SJCRH30 (cell line): ENCODE measurements at regions not wholly inside any gene's neighbourhood (a gene's known extent, or its start where the extent isn't known, plus 50 kb on each side); places are given as distances from the start of the nearest gene placed in this dataset.

Experiments
- DNase-seq, 2 experiments: peaks; one replicate each; pipeline ENCODE4 v3.0.0-alpha.2; 2015 to 2020
- H3K27ac ChIP-seq: fragments of 250-450 bp; sonication (Bioruptor Pico); 2 replicates; pipeline ENCODE4 v1.5.1; 2020; ENCODE audit warnings: mild to moderate bottlenecking, moderate library complexity
- H3K27me3 ChIP-seq: fragments of 250-450 bp; sonication (Bioruptor Pico); 2 replicates; pipeline ENCODE4 v1.5.1; 2020; ENCODE audit warnings: mild to moderate bottlenecking, moderate library complexity
- H3K36me3 ChIP-seq: fragments of 250-450 bp; sonication (Bioruptor Pico); 2 replicates; pipeline ENCODE4 v1.5.1; 2020; ENCODE audit warnings: mild to moderate bottlenecking, moderate library complexity
- H3K4me1 ChIP-seq: fragments of 250-450 bp; sonication (Bioruptor Pico); 2 replicates; pipeline ENCODE4 v1.5.1; 2020; ENCODE audit warnings: mild to moderate bottlenecking, moderate library complexity
- H3K4me3 ChIP-seq: fragments of 250-450 bp; sonication (Bioruptor Pico); 2 replicates; pipeline ENCODE4 v1.5.1; 2020; ENCODE audit warnings: mild to moderate bottlenecking, moderate library complexity
- H3K9me3 ChIP-seq: fragments of 250-450 bp; sonication (Bioruptor Pico); replicated peaks from 2 replicates; pipeline ENCODE4 v1.5.1; 2020; ENCODE audit warnings: mild to moderate bottlenecking, moderate library complexity

GRCh38 chr1:163758977-163759670 is 437.4 kb downstream of the NUF2 start:
- H3K9me3 ChIP-seq, result no peaks in the 10 kb centered on the region
- no peaks in the 10 kb centered on the region for H3K4me1 ChIP-seq
- no peaks in the 10 kb centered on the region for H3K27me3 ChIP-seq
- H3K36me3 ChIP-seq, result no peaks in the 10 kb centered on the region
- no peak overlapping the region for H3K4me3 ChIP-seq
- DNase-seq, result no peak
- H3K27ac ChIP-seq, result no peak overlapping the region

- no peak overlapping the region for H3K27ac ChIP-seq
- H3K4me1 ChIP-seq, result no peaks in the 10 kb centered on the region
- H3K4me3 ChIP-seq, result no peak overlapping the region
- no peak for DNase-seq
- H3K27me3 ChIP-seq, result no peaks in the 10 kb centered on the region
- no peaks in the 10 kb centered on the region for H3K36me3 ChIP-seq
- H3K9me3 ChIP-seq, result no peaks in the 10 kb centered on the region
Observed at GRCh38 chr1:163761898-163762297, 440.1 kb downstream of the NUF2 start.

GRCh38 chr1:163766257-163766918 is 444.6 kb downstream of the NUF2 start:
- H3K36me3 ChIP-seq, result no peaks in the 10 kb centered on the region
- H3K27me3 ChIP-seq, result no peaks in the 10 kb centered on the region
- H3K27ac ChIP-seq, result no peak overlapping the region
- no peak overlapping the region for H3K4me3 ChIP-seq
- H3K9me3 ChIP-seq, result no peaks in the 10 kb centered on the region
- DNase-seq, result no peak
- no peaks in the 10 kb centered on the region for H3K4me1 ChIP-seq

- Histone ChIP-seq H3K4me1 (no peaks in the 10 kb centered on the region), H3K27me3 (no peaks in the 10 kb centered on the region), H3K4me3 (no peak overlapping the region), H3K36me3 (no peaks in the 10 kb centered on the region), H3K27ac (no peak overlapping the region), H3K9me3 (no peaks in the 10 kb centered on the region)
- no peak for DNase-seq
Observed at GRCh38 chr1:163768576-163768975, 446.8 kb downstream of the NUF2 start.

- H3K4me3 ChIP-seq, result no peak overlapping the region
- no peaks in the 10 kb centered on the region for H3K9me3 ChIP-seq
- H3K36me3 ChIP-seq, result no peaks in the 10 kb centered on the region
- no peak overlapping the region for H3K27ac ChIP-seq
- no peaks in the 10 kb centered on the region for H3K27me3 ChIP-seq
- no peak for DNase-seq
- no peaks in the 10 kb centered on the region for H3K4me1 ChIP-seq
Observed at GRCh38 chr1:163770265-163770664, 448.5 kb downstream of the NUF2 start.

- no peak for DNase-seq
- Histone ChIP-seq H3K4me1 (no peaks in the 10 kb centered on the region), H3K4me3 (no peak overlapping the region), H3K27ac (no peak overlapping the region), H3K36me3 (no peaks in the 10 kb centered on the region), H3K27me3 (no peaks in the 10 kb centered on the region), H3K9me3 (no peaks in the 10 kb centered on the region)
Observed at GRCh38 chr1:163771637-163772036, 449.9 kb downstream of the NUF2 start.

- Histone ChIP-seq H3K27ac (no peak overlapping the region), H3K9me3 (no peaks in the 10 kb centered on the region), H3K4me1 (no peaks in the 10 kb centered on the region), H3K36me3 (no peaks in the 10 kb centered on the region), H3K27me3 (no peaks in the 10 kb centered on the region), H3K4me3 (no peak overlapping the region)
- no peak for DNase-seq
Observed at GRCh38 chr1:163772246-163772645, 450.5 kb downstream of the NUF2 start.

- Histone ChIP-seq H3K27ac (no peak overlapping the region), H3K4me1 (no peaks in the 10 kb centered on the region), H3K36me3 (no peaks in the 10 kb centered on the region), H3K27me3 (no peaks in the 10 kb centered on the region), H3K9me3 (no peaks in the 10 kb centered on the region), H3K4me3 (no peak overlapping the region)
- no peak for DNase-seq
Observed at GRCh38 chr1:163773396-163773795, 451.6 kb downstream of the NUF2 start.

- Histone ChIP-seq H3K36me3 (no peaks in the 10 kb centered on the region), H3K27me3 (no peaks in the 10 kb centered on the region), H3K4me1 (no peaks in the 10 kb centered on the region), H3K27ac (no peak overlapping the region), H3K9me3 (no peaks in the 10 kb centered on the region), H3K4me3 (no peak overlapping the region)
- DNase-seq, result no peak
Observed at GRCh38 chr1:163774401-163774945, 452.7 kb downstream of the NUF2 start.

GRCh38 chr1:163774978-163775620 is 453.3 kb downstream of the NUF2 start:
- no peaks in the 10 kb centered on the region for H3K36me3 ChIP-seq
- no peak overlapping the region for H3K4me3 ChIP-seq
- peak in 1 of 2 experiments; percentile 8 for DNase-seq
- no peaks in the 10 kb centered on the region for H3K4me1 ChIP-seq
- H3K9me3 ChIP-seq, result no peaks in the 10 kb centered on the region
- H3K27ac ChIP-seq, result no peak overlapping the region
- no peaks in the 10 kb centered on the region for H3K27me3 ChIP-seq

- Histone ChIP-seq H3K4me1 (no peaks in the 10 kb centered on the region), H3K9me3 (no peaks in the 10 kb centered on the region), H3K27me3 (no peaks in the 10 kb centered on the region), H3K4me3 (no peak overlapping the region), H3K27ac (no peak overlapping the region), H3K36me3 (no peaks in the 10 kb centered on the region)
- DNase-seq, result no peak
Observed at GRCh38 chr1:163777205-163777604, 455.5 kb downstream of the NUF2 start.

GRCh38 chr1:163781146-163781545 is 459.4 kb downstream of the NUF2 start:
- Histone ChIP-seq H3K9me3 (no peaks in the 10 kb centered on the region), H3K4me3 (no peak overlapping the region), H3K27me3 (no peaks in the 10 kb centered on the region), H3K36me3 (no peaks in the 10 kb centered on the region), H3K27ac (no peak overlapping the region), H3K4me1 (no peaks in the 10 kb centered on the region)
- no peak for DNase-seq

- Histone ChIP-seq H3K27me3 (no peaks in the 10 kb centered on the region), H3K9me3 (no peaks in the 10 kb centered on the region), H3K4me3 (no peak overlapping the region), H3K27ac (no peak overlapping the region), H3K4me1 (no peaks in the 10 kb centered on the region), H3K36me3 (no peaks in the 10 kb centered on the region)
- no peak for DNase-seq
Observed at GRCh38 chr1:163785868-163786405, 464.2 kb downstream of the NUF2 start.

GRCh38 chr1:163789911-163790310 is 468.2 kb downstream of the NUF2 start:
- Histone ChIP-seq H3K4me3 (no peak overlapping the region), H3K4me1 (no peaks in the 10 kb centered on the region), H3K36me3 (no peaks in the 10 kb centered on the region), H3K27me3 (no peaks in the 10 kb centered on the region), H3K27ac (no peak overlapping the region), H3K9me3 (no peaks in the 10 kb centered on the region)
- no peak for DNase-seq

GRCh38 chr1:163794551-163794950 is 472.8 kb downstream of the NUF2 start:
- Histone ChIP-seq H3K4me3 (no peak overlapping the region), H3K27ac (no peak overlapping the region), H3K27me3 (no peaks in the 10 kb centered on the region), H3K36me3 (no peaks in the 10 kb centered on the region), H3K9me3 (no peaks in the 10 kb centered on the region), H3K4me1 (no peaks in the 10 kb centered on the region)
- no peak for DNase-seq
